Stimulated activated CD4-positive, alpha-beta T cell treated with anti-CD3 and anti-CD28 coated beads, Interleukin-2, amount 100 ng/mL, for 24 hours (primary cell): ENCODE measurements at regions not wholly inside any gene's neighbourhood (a gene's known extent, or its start where the extent isn't known, plus 50 kb on each side); places are given as distances from the start of the nearest gene placed in this dataset.

Source experiments
- DNase-seq, 2 donors: peaks; one replicate each; pipeline ENCODE4 v3.0.0-alpha.2; 2020

DNA sequence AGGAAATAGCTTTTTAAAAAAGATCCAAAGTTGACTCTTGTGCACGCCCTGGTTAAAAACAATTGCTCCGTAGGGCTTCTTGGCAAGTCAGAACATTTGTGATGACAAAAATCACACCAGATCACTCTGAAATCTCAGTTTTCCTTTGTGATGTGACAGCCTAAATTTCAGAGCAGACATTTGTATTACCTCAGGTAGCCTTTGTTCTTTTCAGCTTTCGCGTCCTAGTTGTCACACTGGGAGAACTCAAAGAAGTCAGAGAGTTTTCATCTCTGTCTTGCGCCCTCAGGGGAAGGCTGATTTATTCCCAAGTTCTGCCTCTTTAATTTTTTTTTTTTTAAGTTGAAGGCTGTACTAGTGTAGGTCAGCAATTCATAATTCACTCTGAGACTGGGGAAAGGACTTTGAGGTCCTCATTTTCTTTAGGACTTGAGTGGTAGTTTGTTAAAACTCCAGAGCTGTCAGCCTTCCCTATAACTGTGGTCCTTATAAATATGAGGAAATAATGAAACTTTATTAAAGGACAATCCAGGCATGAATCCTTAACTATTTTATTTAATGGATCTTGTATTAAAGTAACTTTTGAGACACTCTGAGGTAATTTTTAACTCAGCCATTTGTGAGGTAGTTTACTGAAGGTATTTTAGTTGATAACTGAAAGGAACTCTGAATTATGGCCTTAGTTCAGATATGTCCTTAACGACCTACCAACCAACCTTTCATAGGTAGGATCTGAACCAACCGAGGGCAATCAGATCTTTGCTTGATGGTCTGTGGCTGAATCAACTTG, 525.1 kb upstream of the FAM98A start:
- DNase-seq, result no peak

DNA sequence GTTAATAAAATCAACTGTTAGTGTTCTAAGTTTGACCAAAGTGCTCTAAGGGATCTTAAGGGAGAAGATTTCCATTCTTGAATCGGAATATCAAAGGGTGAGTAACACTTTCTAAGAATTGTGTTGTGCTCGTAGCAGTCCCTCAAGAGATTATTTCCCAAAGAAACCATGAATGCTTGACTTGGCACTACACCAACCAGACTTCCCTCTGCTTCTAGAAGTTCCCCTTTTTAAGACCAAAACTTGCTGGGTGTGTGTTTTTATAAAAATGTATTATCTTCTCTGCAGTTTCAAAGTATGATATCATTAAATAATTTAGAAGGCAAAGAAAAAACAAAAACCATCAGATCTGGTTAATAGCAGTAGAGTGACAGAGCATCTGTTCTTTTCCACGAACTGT, 522.0 kb upstream of the FAM98A start:
- DNase-seq, result no peak

GRCh38 chr2:34115076-34115475, 516.0 kb upstream of the FAM98A start:
- DNase-seq, result no peak

GRCh38 chr2:34112161-34112560, 513.1 kb upstream of the FAM98A start:
- no peak for DNase-seq

DNA sequence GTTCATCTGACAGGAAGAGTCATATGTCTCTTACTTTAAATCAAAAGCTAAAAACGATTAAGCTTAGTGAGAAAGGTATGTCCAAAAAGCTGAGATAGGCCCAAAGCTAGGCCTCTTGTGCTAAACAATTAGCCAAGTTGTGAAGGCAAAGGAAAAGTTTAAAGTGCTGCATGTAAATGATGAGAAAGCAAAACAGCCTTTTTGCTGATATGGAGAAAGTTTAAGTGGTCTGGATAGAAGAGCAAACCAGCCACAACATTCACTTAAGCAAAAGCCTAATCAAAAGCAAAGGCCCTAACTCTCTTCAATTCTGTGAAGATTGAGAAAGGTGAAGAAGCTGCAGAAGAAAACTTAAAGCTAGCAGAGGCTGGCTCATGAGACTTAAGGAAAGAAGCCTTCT, 511.3 kb upstream of the FAM98A start:
- no peak for DNase-seq

GRCh38 chr2:34107811-34108210, 508.7 kb upstream of the FAM98A start:
- DNase-seq, result no peak

DNA sequence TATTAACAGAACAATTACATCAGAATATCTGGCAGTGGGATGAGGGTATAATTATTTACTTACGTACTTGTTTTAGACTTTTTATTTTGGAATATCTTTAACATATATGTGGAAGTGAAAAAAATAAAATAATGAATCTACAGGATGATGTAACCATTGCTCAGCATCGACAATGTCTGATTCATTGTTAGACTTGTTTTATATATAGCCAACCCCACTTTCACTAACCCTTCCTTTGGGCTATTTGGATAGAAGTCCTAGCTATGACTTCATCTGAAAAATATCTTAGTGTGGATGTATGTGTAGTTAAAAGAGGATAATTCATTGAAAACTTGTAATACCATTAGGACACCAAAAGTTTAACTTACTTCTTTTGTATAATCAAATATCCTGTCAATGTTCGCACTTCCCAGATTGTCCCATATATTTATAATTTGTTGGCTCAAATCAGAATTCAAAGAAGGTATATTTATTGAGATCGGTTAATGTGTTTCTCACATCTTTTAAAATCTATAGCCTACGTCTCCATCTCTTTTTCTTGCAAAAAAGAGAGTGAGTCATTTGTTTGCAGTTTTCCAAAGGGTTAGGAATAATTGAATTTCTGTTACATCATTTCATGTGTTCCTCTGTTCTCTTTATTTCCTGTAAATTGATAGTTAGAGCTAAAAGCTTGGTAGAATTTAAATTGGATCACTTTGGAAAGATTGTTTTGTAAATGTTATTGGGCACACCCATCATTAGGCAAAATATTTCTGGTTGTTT, 506.1 kb upstream of the FAM98A start:
- no peak for DNase-seq

DNA sequence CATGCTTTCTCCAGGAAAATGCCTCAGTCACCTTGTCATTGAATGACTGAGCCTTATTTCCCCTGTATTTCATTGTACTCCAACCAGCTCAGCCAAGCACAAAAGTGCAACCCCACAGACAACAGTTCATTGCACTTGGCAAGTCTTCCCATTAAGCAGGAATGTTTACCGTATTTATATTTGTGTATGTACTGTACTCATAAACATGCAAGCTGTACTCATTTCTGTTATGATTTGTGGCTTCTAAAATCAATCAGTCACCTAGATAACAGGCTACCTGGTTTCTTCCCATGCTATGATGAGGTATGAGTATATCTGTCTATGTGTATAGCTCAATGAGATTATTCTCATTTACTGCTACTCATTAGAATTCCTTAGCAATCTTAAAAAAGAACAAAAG, 505.5 kb upstream of the FAM98A start:
- no peak for DNase-seq

GRCh38 chr2:34103437-34103836, 504.3 kb upstream of the FAM98A start:
- no peak for DNase-seq

- no peak for DNase-seq
These were observed 503.2 kb upstream of the FAM98A start for GRCh38 chr2:34102339-34102738.

DNA sequence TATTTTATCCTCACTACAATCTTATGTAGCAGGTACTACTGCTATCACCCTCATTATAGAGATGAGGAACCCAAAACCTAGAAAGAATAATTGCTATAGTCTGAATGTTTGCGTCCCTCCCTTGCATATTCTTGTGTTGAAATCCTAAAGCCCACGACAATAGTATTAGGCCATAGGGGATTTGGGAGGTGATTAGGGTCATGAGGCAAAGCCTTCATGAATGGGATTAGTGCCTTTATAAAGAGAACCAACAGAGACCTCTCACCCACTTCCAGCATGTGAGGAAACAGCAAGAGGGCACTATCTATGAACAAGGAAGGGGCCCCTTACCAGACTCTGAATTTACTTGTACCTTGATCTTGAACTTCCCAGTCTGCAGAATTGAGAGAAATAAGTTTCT, 500.3 kb upstream of the FAM98A start:
- DNase-seq, result no peak

DNA sequence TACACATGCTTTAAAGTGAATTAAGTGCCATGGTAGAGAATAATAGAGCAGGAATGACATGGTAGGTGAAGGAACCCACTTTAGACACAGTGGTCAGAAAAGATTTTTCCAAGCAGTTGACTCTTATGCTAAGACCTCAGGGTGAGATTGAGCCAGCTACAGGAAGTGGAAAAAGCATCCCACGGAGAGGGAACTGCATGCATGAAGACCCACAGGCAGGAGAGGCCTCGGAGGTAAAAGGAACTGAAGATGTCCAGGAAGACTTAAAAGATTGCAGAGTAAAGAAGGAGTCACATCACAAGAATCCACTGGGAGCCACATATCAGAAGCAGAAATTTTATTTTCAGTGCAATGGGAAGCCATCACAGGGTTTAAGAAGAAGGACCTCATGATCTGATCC, 499.2 kb upstream of the FAM98A start:
- no peak for DNase-seq

GRCh38 chr2:34096562-34097171, 497.6 kb upstream of the FAM98A start:
- peak; percentile 35 to 55 for DNase-seq

- no peak for DNase-seq
These were observed 494.7 kb upstream of the FAM98A start for GRCh38 chr2:34093790-34094189.

DNA sequence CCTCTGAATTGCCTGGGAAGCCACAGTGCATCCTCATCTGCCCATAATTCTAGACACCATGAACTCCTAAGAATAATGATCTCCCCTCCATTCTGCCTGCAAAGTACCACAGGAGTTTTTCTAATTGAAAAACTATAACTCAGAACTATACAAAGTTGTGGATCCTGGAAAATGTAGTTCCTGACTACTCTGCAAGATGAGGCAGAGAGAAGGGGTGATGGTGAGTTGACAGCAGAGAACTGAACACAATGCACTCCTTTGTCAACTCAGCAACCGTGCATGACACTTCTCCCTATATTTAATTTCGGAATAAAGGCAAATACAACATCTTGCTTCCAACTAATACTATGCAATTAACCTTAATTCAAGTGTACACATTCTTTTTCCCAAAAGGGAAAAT, 471.1 kb upstream of the FAM98A start:
- no peak for DNase-seq

DNA sequence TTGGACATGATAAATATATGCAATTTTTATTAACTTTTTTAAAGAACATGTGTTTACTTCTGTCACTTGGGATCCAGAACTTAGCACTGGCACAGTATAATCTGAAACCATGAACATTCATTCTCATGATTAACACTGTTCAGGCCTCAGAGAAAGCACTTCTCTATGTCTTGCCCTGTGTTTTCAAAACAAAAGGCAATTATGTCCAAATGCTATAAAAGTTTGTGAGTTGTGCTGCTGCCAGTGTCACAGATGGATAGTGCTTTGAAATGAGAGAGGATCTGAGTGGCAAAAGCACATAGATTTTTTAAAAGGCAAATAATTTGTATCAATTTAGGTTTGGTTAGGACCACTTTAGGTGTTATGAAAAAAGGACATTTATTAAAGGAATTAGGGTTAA, 470.5 kb upstream of the FAM98A start:
- DNase-seq, result no peak

- no peak for DNase-seq
These were observed 451.3 kb upstream of the FAM98A start for GRCh38 chr2:34050413-34050812.

DNA sequence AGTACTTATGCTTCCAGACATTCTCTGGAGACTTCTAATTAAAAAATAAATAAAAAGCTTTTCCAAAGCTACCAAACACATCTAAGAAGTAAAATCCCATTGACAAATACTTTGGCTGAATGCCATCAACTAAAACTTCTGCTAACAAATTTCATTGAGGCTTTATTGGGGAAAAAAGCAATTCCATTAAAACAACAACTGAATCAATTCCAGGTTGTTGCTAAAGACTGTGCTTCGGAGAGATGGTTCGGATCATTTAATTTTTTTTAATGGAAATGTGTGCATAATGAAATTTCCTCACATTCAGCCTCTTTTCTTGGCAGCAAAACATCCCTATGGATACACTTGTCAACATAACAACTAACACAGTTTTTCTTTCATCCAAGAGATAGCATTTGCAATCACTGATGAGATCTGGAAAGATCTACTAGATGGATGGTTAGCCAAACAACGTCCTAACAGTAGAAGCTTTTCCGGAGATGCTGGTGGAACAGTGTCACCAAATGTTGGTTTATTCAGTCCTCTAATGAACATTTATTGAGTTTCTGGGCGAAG, 446.1 kb upstream of the FAM98A start:
- no peak for DNase-seq

GRCh38 chr2:34037886-34038285, 438.8 kb upstream of the FAM98A start:
- DNase-seq, result no peak

- no peak for DNase-seq
These were observed 438.1 kb upstream of the FAM98A start for GRCh38 chr2:34037157-34037556.

- DNase-seq, result no peak
These were observed 432.0 kb upstream of the FAM98A start for GRCh38 chr2:34031097-34031496.

DNA sequence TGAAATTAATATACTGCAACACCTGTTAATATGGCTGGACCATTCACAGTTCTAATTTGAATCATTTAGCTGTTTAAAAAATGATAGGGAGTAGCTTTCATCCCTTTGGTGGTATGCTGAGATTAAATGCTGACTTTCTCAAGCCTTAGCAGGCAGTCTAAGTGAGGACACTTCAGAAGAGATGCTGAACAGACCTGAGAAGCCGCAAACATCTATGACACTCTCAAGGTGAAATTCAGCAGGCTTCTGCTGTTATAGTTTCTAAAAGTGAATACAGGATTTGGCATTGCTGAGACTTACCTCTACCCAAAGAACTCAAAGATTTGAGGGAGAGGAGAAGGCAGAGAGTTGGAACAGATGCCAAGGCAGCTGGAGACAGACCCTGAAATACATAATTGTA, 431.2 kb upstream of the FAM98A start:
- DNase-seq, result no peak

DNA sequence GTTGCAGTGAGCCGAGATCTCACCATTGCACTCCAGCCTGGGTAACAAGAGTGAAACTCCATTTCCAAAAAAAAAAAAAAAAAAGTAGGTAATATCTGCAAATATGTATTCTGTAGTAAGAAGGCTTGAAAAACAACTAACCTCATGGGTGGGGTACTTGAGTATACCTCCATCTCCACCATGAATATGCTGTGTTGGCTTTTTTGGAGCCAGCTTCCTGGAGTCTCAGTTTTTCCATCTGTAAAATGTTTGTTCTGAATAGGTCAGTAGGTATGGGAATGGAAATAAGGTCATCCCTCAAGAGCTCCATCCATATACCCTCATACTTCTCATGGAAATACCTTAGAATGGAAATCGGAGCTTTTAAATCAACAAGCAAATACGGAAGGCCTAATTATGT, 430.0 kb upstream of the FAM98A start:
- no peak for DNase-seq

DNA sequence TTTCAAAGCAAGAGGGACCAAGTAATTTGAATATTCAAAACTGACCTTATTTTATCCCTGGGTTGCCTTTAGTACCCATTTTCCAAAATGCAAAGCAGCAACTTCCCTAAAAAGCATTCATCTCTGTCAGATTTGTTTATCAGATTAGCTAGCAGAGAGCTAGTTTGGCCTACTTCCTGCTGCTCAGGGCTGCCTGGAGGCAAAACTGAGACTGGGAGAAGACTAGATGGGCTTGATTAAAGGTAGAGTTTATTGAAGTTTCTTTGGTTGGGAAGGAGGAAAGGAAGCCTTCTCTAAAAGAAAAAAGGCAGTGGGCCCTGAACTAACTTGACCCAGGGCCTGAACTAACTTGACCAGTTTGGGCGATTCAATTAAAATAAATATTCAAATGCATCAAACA, 426.1 kb upstream of the FAM98A start:
- no peak for DNase-seq
